SH-SY5Y (cell line): ENCODE measurements at regions not wholly inside any gene's neighbourhood (a gene's known extent, or its start where the extent isn't known, plus 50 kb on each side); places are given as distances from the start of the nearest gene placed in this dataset.

Experiments used
- GATA2 ChIP-seq: IDR thresholded peaks from 2 replicates; pipeline ENCODE4 v1.6.1; 2011; ENCODE audit warnings: mild to moderate bottlenecking, low read depth, low read length
- GATA3 ChIP-seq: IDR thresholded peaks from 2 replicates; pipeline ENCODE4 v1.6.1; 2011; ENCODE audit warnings: low read depth, mild to moderate bottlenecking, low read length, moderate library complexity

DNA sequence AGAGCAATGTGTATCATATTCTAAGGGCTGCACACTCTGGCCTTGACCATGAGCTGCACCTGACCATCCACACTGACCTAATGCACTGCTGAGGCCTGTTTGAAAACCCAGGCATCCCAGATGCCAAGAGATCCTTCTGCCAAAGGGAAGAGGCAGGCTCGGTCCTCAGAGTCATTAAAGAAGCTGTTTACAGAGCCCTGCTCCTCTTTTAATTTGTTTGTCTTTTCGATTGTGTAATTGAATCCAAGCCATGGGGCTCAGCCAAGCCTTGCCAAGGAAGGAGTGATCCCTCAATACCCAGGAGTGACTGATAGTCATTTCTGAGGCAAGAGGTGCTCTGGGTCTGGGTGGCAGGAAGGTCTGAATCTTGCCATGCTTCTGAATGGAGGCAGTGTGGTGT is 94.5 kb upstream of the ISX start:
- no peak for TF ChIP-seq GATA3
- no peak for TF ChIP-seq GATA2
